ENCODE measurements at regions not wholly inside any gene's neighbourhood (a gene's known extent, or its start where the extent isn't known, plus 50 kb on each side); places are given as distances from the start of the nearest gene placed in this dataset.

DNA sequence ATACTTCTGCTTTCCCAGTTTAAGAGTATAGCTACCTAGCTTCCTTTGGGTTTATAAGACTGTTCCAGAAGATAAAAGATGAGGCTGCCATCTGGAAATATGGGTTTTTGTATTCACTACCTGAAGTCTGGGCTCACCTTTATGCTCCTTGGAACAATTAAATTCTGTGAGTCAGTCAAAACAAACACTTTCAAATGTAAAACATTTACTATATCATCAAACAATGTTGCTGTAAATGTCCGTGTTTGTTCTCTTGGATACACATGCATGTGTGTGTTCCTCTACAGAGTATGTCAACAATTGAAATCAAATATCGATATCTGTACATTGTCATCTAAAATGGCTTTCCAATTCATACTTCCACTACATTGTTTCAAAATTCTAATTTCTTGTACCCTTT lies 525.6 kb downstream of the MDFIC start:
- TF ChIP-seq, protein P1, sequence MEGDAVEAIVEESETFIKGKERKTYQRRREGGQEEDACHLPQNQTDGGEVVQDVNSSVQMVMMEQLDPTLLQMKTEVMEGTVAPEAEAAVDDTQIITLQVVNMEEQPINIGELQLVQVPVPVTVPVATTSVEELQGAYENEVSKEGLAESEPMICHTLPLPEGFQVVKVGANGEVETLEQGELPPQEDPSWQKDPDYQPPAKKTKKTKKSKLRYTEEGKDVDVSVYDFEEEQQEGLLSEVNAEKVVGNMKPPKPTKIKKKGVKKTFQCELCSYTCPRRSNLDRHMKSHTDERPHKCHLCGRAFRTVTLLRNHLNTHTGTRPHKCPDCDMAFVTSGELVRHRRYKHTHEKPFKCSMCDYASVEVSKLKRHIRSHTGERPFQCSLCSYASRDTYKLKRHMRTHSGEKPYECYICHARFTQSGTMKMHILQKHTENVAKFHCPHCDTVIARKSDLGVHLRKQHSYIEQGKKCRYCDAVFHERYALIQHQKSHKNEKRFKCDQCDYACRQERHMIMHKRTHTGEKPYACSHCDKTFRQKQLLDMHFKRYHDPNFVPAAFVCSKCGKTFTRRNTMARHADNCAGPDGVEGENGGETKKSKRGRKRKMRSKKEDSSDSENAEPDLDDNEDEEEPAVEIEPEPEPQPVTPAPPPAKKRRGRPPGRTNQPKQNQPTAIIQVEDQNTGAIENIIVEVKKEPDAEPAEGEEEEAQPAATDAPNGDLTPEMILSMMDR (IDR thresholded peaks at IDR 0.05), result no peak
- no peak for TF ChIP-seq EZH2 (IDR thresholded peaks at IDR 0.05; ENCODE audit: borderline replicate concordance, insufficient read depth, low read depth, low read length, poor library complexity, severe bottlenecking)
